Right lobe of liver (tissue), 4 donors: ENCODE measurements at regions not wholly inside any gene's neighbourhood (a gene's known extent, or its start where the extent isn't known, plus 50 kb on each side); places are given as distances from the start of the nearest gene placed in this dataset.

Source experiments
- CTCF ChIP-seq, 4 donors: fragments of 200-600 bp in 3 of 4; fragments of 450-650 bp in 1 of 4; IDR thresholded peaks; one replicate each; pipeline versions ENCODE4 v1.5.1 to v1.8.0; 2016 to 2022; ENCODE audit warnings: antibody characterized with exemption in 4 of 4, mild to moderate bottlenecking in 2 of 4
- POLR2A ChIP-seq: fragments of 450-650 bp; IDR thresholded peaks from one replicate; pipeline ENCODE4 v1.6.1; 2017; ENCODE audit warnings: antibody characterized with exemption, mild to moderate bottlenecking
- donor health status: DM: no; HTN: no; CAD: no.
- donor health status: DM: no; HTN: no; CAD: no.
- donor health status: DM: no; HTN: yes; CAD: no.

- TF ChIP-seq POLR2A (no peak), CTCF (IDR thresholded peaks at IDR 0.05) (no peak)
These were observed 177.9 kb upstream of the DPH6 start for GRCh38 chr15:35723852-35724251.
